ENCODE measurements at regions not wholly inside any gene's neighbourhood (a gene's known extent, or its start where the extent isn't known, plus 50 kb on each side); places are given as distances from the start of the nearest gene placed in this dataset.

- TF ChIP-seq POLR2A (IDR thresholded peaks at IDR 0.05): no peak
- TF ChIP-seq CTCF (IDR thresholded peaks at IDR 0.05): no peak
These were observed 1025.8 kb downstream of the FAM181B start for GRCh38 chr11:81707881-81708280.

All from adrenal gland (tissue), 5 donors.